ENCODE measurements at regions not wholly inside any gene's neighbourhood (a gene's known extent, or its start where the extent isn't known, plus 50 kb on each side); places are given as distances from the start of the nearest gene placed in this dataset.

- TF ChIP-seq CHD2 (IDR thresholded peaks at IDR 0.05; ENCODE audit: low read depth, low read length), result no peak
- TF ChIP-seq ASH1L (IDR thresholded peaks at IDR 0.05; ENCODE audit: borderline replicate concordance, low read depth, partially characterized antibody), result no peak
- TF ChIP-seq ZNF584 (CRISPR knock-in tag; IDR thresholded peaks at IDR 0.05; ENCODE audit: low read depth), result no peak
- TF ChIP-seq BCLAF1 (IDR thresholded peaks at IDR 0.05; ENCODE audit: borderline replicate concordance in 1 of 2, control insufficient read depth in 1 of 2, low read depth in 2 of 2, low read length in 1 of 2), result no peak
- no peak for TF ChIP-seq ZBTB11 (CRISPR knock-in tag; IDR thresholded peaks at IDR 0.05)
- no peak for TF ChIP-seq MLLT1 (IDR thresholded peaks at IDR 0.05)
- no peak for TF ChIP-seq ZNF512 (tag; IDR thresholded peaks at IDR 0.05)
Observed at GRCh38 chr1:38589036-38589435, 270.5 kb downstream of the RRAGC start.

Measured in K562 (cell line).